Heart right ventricle (tissue), 16 donors: ENCODE measurements at regions not wholly inside any gene's neighbourhood (a gene's known extent, or its start where the extent isn't known, plus 50 kb on each side); places are given as distances from the start of the nearest gene placed in this dataset.

Experiments
- ATAC-seq, 8 donors: fragments of 200-7000 bp; cut with Tn5 transposase; one replicate each; pipeline ENCODE4 v1.9.1; 2020; ENCODE audit warnings: mild to moderate bottlenecking in 8 of 8, moderate library complexity in 8 of 8, moderate number of reproducible peaks in 1 of 8
- DNase-seq, 2 donors: peaks; one replicate each; pipeline ENCODE4 v3.0.0-alpha.2; 2020
- H3K27ac ChIP-seq, 10 donors: fragments of 200-600 bp; sonication (generic) in 2 of 10; one replicate each; pipeline versions ENCODE4 v1.5.0 to v1.8.0; 2020 to 2022; ENCODE audit warnings: mild to moderate bottlenecking in 3 of 10
- H3K27me3 ChIP-seq, 7 donors: fragments of 200-600 bp; one replicate each; pipeline ENCODE4 v1.8.0; 2021 to 2022; ENCODE audit warnings: mild to moderate bottlenecking in 2 of 7
- H3K36me3 ChIP-seq, 9 donors: fragments of 200-600 bp; sonication (generic) in 1 of 9; one replicate each; pipeline versions ENCODE4 v1.5.0 to v1.8.0; 2020 to 2022; ENCODE audit warnings: mild to moderate bottlenecking in 2 of 9
- H3K4me1 ChIP-seq, 9 donors: fragments of 200-600 bp; sonication (generic) in 1 of 9; one replicate each; pipeline versions ENCODE4 v1.5.0 to v1.8.0; 2020 to 2022; ENCODE audit warnings: mild to moderate bottlenecking in 4 of 9
- H3K4me3 ChIP-seq, 10 donors: fragments of 200-600 bp; sonication (generic) in 2 of 10; one replicate each; pipeline versions ENCODE4 v1.5.0 to v1.8.0; 2020 to 2022; ENCODE audit warnings: mild to moderate bottlenecking in 7 of 10, moderate library complexity in 2 of 10
- H3K9me3 ChIP-seq, 11 donors: fragments of 200-600 bp in 10 of 11; sonication (generic) in 2 of 11; one replicate each; pipeline versions ENCODE4 v1.5.0 to v1.8.0; 2013 to 2022; ENCODE audit warnings: mild to moderate bottlenecking in 2 of 11, control low read depth in 1 of 11, moderate library complexity in 1 of 11
- CTCF ChIP-seq, 9 donors: fragments of 200-600 bp; sonication (generic) in 2 of 9; IDR thresholded peaks; one replicate each; pipeline versions ENCODE4 v1.5.0 to v1.8.0; 2021 to 2022; ENCODE audit warnings: antibody characterized with exemption in 9 of 9, mild to moderate bottlenecking in 5 of 9, moderate library complexity in 1 of 9
- WGBS, 2 donors: extraction: QIAGEN DNeasy Blood & Tissue Kit; methylation state at CpG; one replicate each; pipeline ENCODE4 v1.1.7; 2013; ENCODE audit warnings: inconsistent platforms in 1 of 2; 5-methylcytosine and 5-hydroxymethylcytosine counted together
- intact Hi-C, 10 donors: fragments of 100-400 bp; cut with DNase I; formaldehyde crosslinking; loops; one replicate each; pipeline versions ENCODE4 v1.11.1 to v1.14.2; 2022
- donor health status: Arrhythmogenic right ventricular cardiomyopathy.
- donor health status: ischemic (EF 13 %, LVEDD 7.1; RV severe dilation, severe dysfunction).
- donor health status: healthy with polysubstance abuse.
- donor health status: DM: no; HTN: yes; CAD: no.
- donor health status: DM: no; HTN: no; CAD: no.
- donor health status: ischemic (EF 25% LVEDD 6.9; RV normal size, moderate dysfunction).
- donor health status: ischemic (EF 25% LVEDD 5.7; RV mildly dilated, moderate dysfunction).
- donor health status: healthy.
- donor health status: DM: yes; HTN: yes; CAD: no.
- donor health status: Ischemic cardiomyopathy.
- donor health status: ischemic (EF 35%, LVEDD 5.7; RV mildly dilated, moderate dysfunction).
- donor health status: nonischemic (EF 11% LVEDD 7.7; RV severe dilation, severe dysfunction).
- donor health status: DM: yes; HTN: yes; CAD: no.
- donor health status: PGD.
- donor health status: ischemic (EF 29% LVEDD 5.4; RV normal size, mild dysfunction).
- donor health status: nonischemic (EF 23%, LVEDD 6.1; RV moderate dilation, normal function).

GRCh38 chr14:30114051-30114450 lies 186.4 kb upstream of the PRKD1 start:
- intact Hi-C loops, result no loop called here
- Histone ChIP-seq H3K9me3 (no peaks in the 10 kb centered on the region), H3K4me1 (no peaks in the 10 kb centered on the region), H3K36me3 (no peaks in the 10 kb centered on the region), H3K27me3 (no peaks in the 10 kb centered on the region), H3K27ac (no peak overlapping the region), H3K4me3 (no peak overlapping the region)
- no peak for DNase-seq
- ATAC-seq, result no peak
- TF ChIP-seq CTCF (IDR thresholded peaks at IDR 0.05), result no peak

- Histone ChIP-seq H3K4me1 (no peaks in the 10 kb centered on the region), H3K4me3 (no peak overlapping the region), H3K27ac (no peak overlapping the region), H3K27me3 (no peaks in the 10 kb centered on the region), H3K9me3 (no peaks in the 10 kb centered on the region), H3K36me3 (no peaks in the 10 kb centered on the region)
- ATAC-seq, result no peak
- TF ChIP-seq CTCF (IDR thresholded peaks at IDR 0.05), result no peak
- no peak for DNase-seq
- intact Hi-C loops, result no loop called here
- WGBS, 2 donors, result 31 to 33% methylated on average over 2 of the region's 2 CpGs
Observed at GRCh38 chr14:30115756-30116155, 188.1 kb upstream of the PRKD1 start.

- ATAC-seq (no peak), DNase-seq (no peak)
- H3K9me3 ChIP-seq, result no peaks in the 10 kb centered on the region
- intact Hi-C loops, result no loop called here
- H3K4me3 ChIP-seq, result no peak overlapping the region
- 72 to 73% methylated on average over 2 of the region's 2 CpGs for WGBS, 2 donors
- TF ChIP-seq CTCF (IDR thresholded peaks at IDR 0.05), result no peak
- no peak overlapping the region for H3K27ac ChIP-seq
- H3K36me3 ChIP-seq, result no peaks in the 10 kb centered on the region
- H3K27me3 ChIP-seq, result no peaks in the 10 kb centered on the region
- H3K4me1 ChIP-seq, result no peaks in the 10 kb centered on the region
Observed at GRCh38 chr14:30118992-30119640, 191.5 kb upstream of the PRKD1 start.

- intact Hi-C loops, result no loop called here
- Histone ChIP-seq H3K36me3 (no peaks in the 10 kb centered on the region), H3K27me3 (no peaks in the 10 kb centered on the region), H3K4me1 (no peaks in the 10 kb centered on the region), H3K27ac (no peak overlapping the region), H3K4me3 (no peak overlapping the region), H3K9me3 (no peaks in the 10 kb centered on the region)
- TF ChIP-seq CTCF (IDR thresholded peaks at IDR 0.05), result no peak
- WGBS, 2 donors, result 78 to 84% methylated on average over 2 of the region's 2 CpGs
- DNase-seq (no peak), ATAC-seq (no peak)
Observed at GRCh38 chr14:30125322-30125979, 197.8 kb upstream of the PRKD1 start.
